ENCODE measurements at regions not wholly inside any gene's neighbourhood (a gene's known extent, or its start where the extent isn't known, plus 50 kb on each side); places are given as distances from the start of the nearest gene placed in this dataset.

DNA sequence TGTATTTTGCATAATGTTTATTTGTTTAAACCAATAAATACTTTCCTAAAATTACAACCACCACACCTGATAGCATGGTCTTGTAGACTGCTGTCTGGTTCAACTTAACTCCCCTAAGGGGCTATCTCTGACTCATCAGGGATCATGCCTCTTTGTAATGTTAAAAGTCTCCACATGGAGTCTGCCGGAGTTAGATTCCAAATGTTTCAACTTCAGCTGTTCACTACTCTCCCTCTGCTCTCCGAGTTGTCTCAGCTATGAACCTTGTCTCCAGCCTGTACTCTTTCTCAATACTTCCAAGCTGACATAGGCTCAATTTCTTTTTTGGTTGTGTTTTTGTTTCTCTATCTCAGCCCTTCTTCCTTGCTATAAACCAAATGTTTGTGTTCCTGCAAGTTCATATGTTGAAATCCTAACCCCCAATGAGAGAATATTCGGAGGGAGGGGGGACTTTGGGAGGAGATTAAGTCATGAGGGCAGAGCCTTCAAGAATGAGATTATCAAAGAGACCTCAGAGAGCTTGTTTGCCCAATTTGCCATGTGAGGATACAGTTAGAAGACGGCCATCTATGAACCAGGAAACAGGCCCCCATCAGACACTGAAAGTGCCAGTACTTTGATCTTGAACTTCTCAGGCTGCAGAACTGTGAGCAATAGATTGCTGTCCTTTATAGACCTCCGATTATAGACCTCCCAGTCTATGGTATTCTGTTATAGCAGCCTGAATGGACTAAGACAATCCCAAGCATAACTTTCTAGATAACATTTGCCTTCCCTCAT lies 858.2 kb downstream of the VRK1 start:
- no peak for DNase-seq (ENCODE audit: low read depth)

GRCh38 chr14:97657609-97658008 lies 860.4 kb downstream of the VRK1 start:
- no peak for TF ChIP-seq CTCF (conservative IDR thresholded peaks at IDR 0.05; ENCODE audit: low read depth, low read length)
- H3K4me3 ChIP-seq (ENCODE audit: low read length), result no peak overlapping the region

More for the DNA sequence above, 858.2 kb downstream of the VRK1 start:
- no peak overlapping the region for H3K4me3 ChIP-seq (ENCODE audit: low read length)
- TF ChIP-seq CTCF (conservative IDR thresholded peaks at IDR 0.05; ENCODE audit: low read depth, low read length), result no peak

DNA sequence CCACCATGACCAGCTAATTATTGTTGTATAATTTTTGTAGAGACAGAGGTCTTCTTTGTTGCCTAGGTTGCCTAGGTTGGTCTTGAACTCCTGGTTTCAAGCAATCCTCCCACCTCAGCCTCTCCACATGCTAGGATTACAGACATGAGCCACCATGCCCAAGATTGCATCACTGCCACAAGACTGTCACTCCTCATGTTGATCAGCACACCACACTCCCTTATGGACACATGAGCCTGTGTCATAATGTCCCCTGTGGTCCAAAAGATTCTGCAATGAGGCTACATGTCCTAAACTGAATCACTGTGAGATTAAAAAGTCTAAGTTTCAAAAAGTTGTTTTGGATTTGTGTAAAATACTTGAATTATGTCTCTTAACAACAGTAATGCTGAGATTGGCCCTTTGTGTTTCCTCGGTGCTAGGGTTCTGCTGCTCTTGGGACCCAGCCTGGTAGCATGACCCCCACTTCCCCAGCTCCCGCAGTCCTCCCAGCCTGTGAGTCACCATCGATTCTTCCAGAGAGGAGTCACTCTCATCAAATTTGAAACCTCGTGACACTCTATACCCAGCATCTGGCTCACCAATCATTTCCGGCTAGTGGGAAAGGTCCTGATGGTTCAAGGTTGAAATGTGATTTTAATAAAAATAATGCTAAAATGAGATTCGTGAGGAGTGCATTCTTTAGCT lies 890.9 kb downstream of the VRK1 start:
- TF ChIP-seq CTCF (conservative IDR thresholded peaks at IDR 0.05; ENCODE audit: low read depth, low read length), result no peak
- no peak overlapping the region for H3K4me3 ChIP-seq (ENCODE audit: low read length)
- DNase-seq (ENCODE audit: low read depth), result no peak

More at GRCh38 chr14:97657609-97658008, 860.4 kb downstream of the VRK1 start:
- no peak for DNase-seq (ENCODE audit: low read depth)

GRCh38 chr14:97688631-97689336 lies 891.6 kb downstream of the VRK1 start:
- no peak overlapping the region for H3K4me3 ChIP-seq (ENCODE audit: low read length)
- no peak for DNase-seq (ENCODE audit: low read depth)
- no peak for TF ChIP-seq CTCF (conservative IDR thresholded peaks at IDR 0.05; ENCODE audit: low read depth, low read length)

DNA sequence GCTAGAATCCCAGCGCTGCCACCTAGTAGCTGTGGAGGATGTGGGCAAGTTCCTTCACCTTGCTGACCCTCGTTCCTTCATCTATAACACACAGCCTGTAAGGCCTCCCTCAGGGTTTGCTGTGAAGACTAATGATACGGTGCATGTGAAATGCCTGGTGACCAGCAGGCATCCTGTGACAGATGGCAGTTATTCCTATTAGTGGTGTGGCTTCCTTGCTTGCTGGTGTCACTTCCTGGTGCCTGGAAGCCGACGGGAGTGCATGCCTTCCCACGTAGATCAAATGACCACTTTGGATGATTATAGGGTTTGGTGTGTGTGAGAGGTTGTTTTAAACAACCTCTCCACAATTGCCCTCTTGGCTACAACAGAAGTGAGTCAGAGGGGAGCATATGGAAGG lies 894.9 kb downstream of the VRK1 start:
- no peak for DNase-seq (ENCODE audit: low read depth)
- no peak for TF ChIP-seq CTCF (conservative IDR thresholded peaks at IDR 0.05; ENCODE audit: low read depth, low read length)
- no peak overlapping the region for H3K4me3 ChIP-seq (ENCODE audit: low read length)

DNA sequence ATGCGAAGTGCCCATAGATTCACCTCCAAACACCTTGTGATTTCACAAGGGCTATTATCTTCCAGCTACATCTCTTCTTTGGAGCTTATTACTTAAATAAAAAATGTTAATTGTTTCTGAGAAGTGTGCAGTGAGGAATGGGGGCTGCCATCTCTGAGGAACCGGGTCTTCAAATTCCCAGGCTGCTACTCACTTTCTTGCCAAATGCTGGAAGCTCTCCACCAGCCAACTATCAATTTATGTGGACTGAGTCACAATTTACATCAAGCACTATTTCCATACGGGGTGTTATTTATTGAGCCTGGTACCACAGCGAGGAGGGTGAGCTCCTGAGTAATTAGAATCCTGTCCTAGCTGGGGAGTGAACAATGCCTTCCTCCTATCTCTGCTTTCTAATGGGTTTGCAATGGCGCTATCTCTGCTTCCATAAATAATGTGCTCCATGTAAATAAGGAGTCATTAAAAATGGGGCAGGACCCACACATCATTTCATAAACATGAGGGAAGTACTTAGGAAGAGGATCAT lies 898.3 kb downstream of the VRK1 start:
- DNase-seq (ENCODE audit: low read depth), result no peak
- no peak overlapping the region for H3K4me3 ChIP-seq (ENCODE audit: low read length)
- no peak for TF ChIP-seq CTCF (conservative IDR thresholded peaks at IDR 0.05; ENCODE audit: low read depth, low read length)

Measured in retinal pigment epithelial cell (primary cell).